ENCODE measurements at regions not wholly inside any gene's neighbourhood (a gene's known extent, or its start where the extent isn't known, plus 50 kb on each side); places are given as distances from the start of the nearest gene placed in this dataset.

DNA sequence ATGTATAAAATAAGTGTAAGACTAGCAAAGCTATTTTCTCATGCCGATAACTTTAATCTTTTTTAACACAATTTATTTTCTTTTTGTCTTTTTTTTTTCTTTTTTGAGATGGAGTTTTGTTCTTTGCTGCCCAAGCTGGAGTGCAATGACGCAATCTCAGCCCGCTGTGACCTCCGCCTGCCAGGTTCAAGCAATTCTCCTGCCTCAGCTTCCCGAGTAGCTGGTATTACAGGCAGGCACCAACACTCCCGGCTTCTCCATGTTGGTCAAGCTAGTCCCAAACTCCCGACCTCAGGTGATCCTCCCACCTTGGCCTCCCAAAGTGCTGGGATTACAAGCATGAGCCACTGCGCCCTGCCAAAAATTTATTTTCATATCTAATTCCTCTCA, 164.2 kb upstream of the SLIT2 start:
- TF ChIP-seq, protein P1, sequence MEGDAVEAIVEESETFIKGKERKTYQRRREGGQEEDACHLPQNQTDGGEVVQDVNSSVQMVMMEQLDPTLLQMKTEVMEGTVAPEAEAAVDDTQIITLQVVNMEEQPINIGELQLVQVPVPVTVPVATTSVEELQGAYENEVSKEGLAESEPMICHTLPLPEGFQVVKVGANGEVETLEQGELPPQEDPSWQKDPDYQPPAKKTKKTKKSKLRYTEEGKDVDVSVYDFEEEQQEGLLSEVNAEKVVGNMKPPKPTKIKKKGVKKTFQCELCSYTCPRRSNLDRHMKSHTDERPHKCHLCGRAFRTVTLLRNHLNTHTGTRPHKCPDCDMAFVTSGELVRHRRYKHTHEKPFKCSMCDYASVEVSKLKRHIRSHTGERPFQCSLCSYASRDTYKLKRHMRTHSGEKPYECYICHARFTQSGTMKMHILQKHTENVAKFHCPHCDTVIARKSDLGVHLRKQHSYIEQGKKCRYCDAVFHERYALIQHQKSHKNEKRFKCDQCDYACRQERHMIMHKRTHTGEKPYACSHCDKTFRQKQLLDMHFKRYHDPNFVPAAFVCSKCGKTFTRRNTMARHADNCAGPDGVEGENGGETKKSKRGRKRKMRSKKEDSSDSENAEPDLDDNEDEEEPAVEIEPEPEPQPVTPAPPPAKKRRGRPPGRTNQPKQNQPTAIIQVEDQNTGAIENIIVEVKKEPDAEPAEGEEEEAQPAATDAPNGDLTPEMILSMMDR (IDR thresholded peaks at IDR 0.05) = no peak
- TF ChIP-seq REST (IDR thresholded peaks at IDR 0.05; ENCODE audit: insufficient read depth in 1 of 2, low read depth in 2 of 2, low read length in 1 of 2) (no peak), TCF7L2 (IDR thresholded peaks at IDR 0.05; ENCODE audit: low read depth, low read length) (no peak)

Data from Panc1 (cell line).